H1 (cell line): ENCODE measurements at regions not wholly inside any gene's neighbourhood (a gene's known extent, or its start where the extent isn't known, plus 50 kb on each side); places are given as distances from the start of the nearest gene placed in this dataset.

Experiments
- CTCF ChIA-PET: fragments of 300-600 bp; sonication (Branson Sonifier 250); formaldehyde crosslinking; loops from one replicate; lab custom pipeline; 2021; ENCODE audit not compliant: partially characterized antibody; lab: Charles Lee
- POLR2A ChIA-PET: fragments of 300-600 bp; sonication (Branson Sonifier 250); formaldehyde crosslinking; loops from one replicate; lab custom pipeline; 2021; ENCODE audit warnings: inconsistent platforms; ENCODE audit not compliant: partially characterized antibody; lab: Charles Lee
- DNase-seq, 2 experiments: peaks; one replicate each; pipeline versions ENCODE4 v3.0.0 to v3.0.0-alpha.2; 2010 to 2022; ENCODE audit warnings: low spot score in 2 of 2, low read depth in 1 of 2, mixed read lengths in 1 of 2
- FAIRE-seq: peaks from 2 replicates; lab custom pipeline; 2011; peaks lifted over from hg19 to GRCh38; lab: Jason Lieb, UNC
- H2AFZ ChIP-seq: 2 replicates; pipeline ENCODE4 v1.8.1; 2012; ENCODE audit warnings: low read length, inconsistent platforms
- H2AK5ac ChIP-seq: 2 replicates; pipeline ENCODE4 v1.6.1; 2013; ENCODE audit warnings: low read depth, low read length
- H2BK120ac ChIP-seq: replicated peaks from 2 replicates; pipeline ENCODE3; 2013; ENCODE audit warnings: low read depth, low read length, inconsistent platforms
- H2BK12ac ChIP-seq: 2 replicates; pipeline ENCODE4 v1.6.1; 2013; ENCODE audit warnings: low read depth, low read length
- H2BK15ac ChIP-seq: 2 replicates; pipeline ENCODE4 v1.6.1; 2013; ENCODE audit warnings: low read length
- H2BK20ac ChIP-seq: 2 replicates; pipeline ENCODE4 v1.6.1; 2013; ENCODE audit warnings: low read length
- H2BK5ac ChIP-seq: 2 replicates; pipeline ENCODE4 v1.6.1; 2013; ENCODE audit warnings: low read depth, low read length
- H3K14ac ChIP-seq: 2 replicates; pipeline ENCODE4 v1.6.1; 2013; ENCODE audit warnings: inconsistent platforms; ENCODE audit not compliant: insufficient read length
- H3K18ac ChIP-seq: 2 replicates; pipeline ENCODE4 v1.6.1; 2013; ENCODE audit warnings: low read length; ENCODE audit errors: extremely low read depth
- H3K23ac ChIP-seq: 2 replicates; pipeline ENCODE4 v1.6.1; 2013; ENCODE audit warnings: inconsistent platforms; ENCODE audit not compliant: insufficient read length
- H3K23me2 ChIP-seq: 2 replicates; pipeline ENCODE4 v1.6.1; 2013; ENCODE audit warnings: low read depth, low read length
- H3K27ac ChIP-seq: 2 replicates; pipeline ENCODE4 v1.6.1; 2011; ENCODE audit warnings: low read depth, low read length, inconsistent platforms
- H3K27me3 ChIP-seq, 4 experiments: replicated peaks in 1 of 4; 1 replicate in 1 of 4; 2 replicates in 3 of 4; pipeline versions ENCODE4 v1.6.1 to v1.8.1; 2011 to 2013; ENCODE audit warnings: low read length in 3 of 4, mild to moderate bottlenecking in 3 of 4, inconsistent platforms in 2 of 4, mixed read lengths in 2 of 4, moderate library complexity in 1 of 4; ENCODE audit not compliant: control insufficient read depth in 3 of 4, insufficient read depth in 3 of 4; ENCODE audit errors: extremely low read depth in 1 of 4
- H3K36me3 ChIP-seq, 4 experiments: 2 replicates each; pipeline versions ENCODE4 v1.6.1 to v1.8.1; 2011 to 2013; ENCODE audit warnings: mild to moderate bottlenecking in 4 of 4, low read length in 3 of 4, moderate library complexity in 2 of 4, control low read depth in 1 of 4, inconsistent platforms in 1 of 4; ENCODE audit not compliant: insufficient read depth in 4 of 4, control insufficient read depth in 2 of 4
- H3K4ac ChIP-seq: replicated peaks from 2 replicates; pipeline ENCODE3; 2013; ENCODE audit warnings: low read length, low read depth, mixed read lengths, inconsistent platforms; ENCODE audit not compliant: insufficient read length
- H3K4me1 ChIP-seq, 4 experiments: replicated peaks in 1 of 4; 1 replicate in 1 of 4; 2 replicates in 3 of 4; pipeline versions ENCODE4 v1.6.1 to v1.8.1; 2011 to 2013; ENCODE audit warnings: low read length in 3 of 4, inconsistent platforms in 2 of 4, mixed read lengths in 1 of 4; ENCODE audit not compliant: insufficient read depth in 4 of 4, control insufficient read depth in 3 of 4
- H3K4me2 ChIP-seq, 2 experiments: 2 replicates each; pipeline versions ENCODE4 v1.6.1 to v1.8.1; 2011 to 2013; ENCODE audit warnings: low read depth in 2 of 2, low read length in 2 of 2, control low read depth in 1 of 2, inconsistent platforms in 1 of 2, mild to moderate bottlenecking in 1 of 2; ENCODE audit not compliant: insufficient read depth in 1 of 2
- H3K4me3 ChIP-seq, 4 experiments: fragments of 200-600, 300-600 bp in 1 of 4; sonication (generic), shearing (Covaris generic), sonication (Bioruptor Twin) in 1 of 4; 2 replicates each; pipeline versions ENCODE4 v1.5.1 to v1.8.1; 2011 to 2016; ENCODE audit warnings: low read length in 4 of 4, low read depth in 3 of 4, control low read depth in 2 of 4, inconsistent platforms in 2 of 4, mild to moderate bottlenecking in 2 of 4, mixed read lengths in 1 of 4, moderate library complexity in 1 of 4; ENCODE audit not compliant: insufficient read depth in 2 of 4; ENCODE audit errors: extremely low read depth in 1 of 4
- H3K56ac ChIP-seq: replicated peaks from 2 replicates; pipeline ENCODE3; 2013; ENCODE audit warnings: low read depth, mild to moderate bottlenecking, mixed read lengths, low read length, inconsistent platforms; ENCODE audit not compliant: insufficient read length
- H3K79me1 ChIP-seq: 2 replicates; pipeline ENCODE4 v1.6.1; 2013; ENCODE audit warnings: low read depth, low read length, control low read depth
- H3K79me2 ChIP-seq, 2 experiments: 2 replicates each; pipeline versions ENCODE4 v1.6.1 to v1.8.1; 2012 to 2013; ENCODE audit warnings: low read length in 2 of 2, mild to moderate bottlenecking in 2 of 2, inconsistent platforms in 1 of 2; ENCODE audit not compliant: insufficient read depth in 2 of 2, control insufficient read depth in 1 of 2
- H3K9ac ChIP-seq, 4 experiments: replicated peaks in 1 of 4; 1 replicate in 1 of 4; 2 replicates in 3 of 4; pipeline versions ENCODE4 v1.6.1 to v1.8.1; 2011 to 2013; ENCODE audit warnings: low read depth in 3 of 4, low read length in 3 of 4, control low read depth in 2 of 4, mild to moderate bottlenecking in 2 of 4, moderate library complexity in 2 of 4, inconsistent platforms in 1 of 4; ENCODE audit errors: extremely low read depth in 1 of 4
- H3K9me3 ChIP-seq, 2 experiments: 2 replicates each; pipeline versions ENCODE4 v1.6.1 to v1.8.1; 2012 to 2013; ENCODE audit warnings: mild to moderate bottlenecking in 2 of 2, moderate library complexity in 2 of 2, control low read depth in 1 of 2, inconsistent platforms in 1 of 2, low read depth in 1 of 2, low read length in 1 of 2, mixed read lengths in 1 of 2; ENCODE audit not compliant: insufficient read depth in 2 of 2
- H4K20me1 ChIP-seq, 2 experiments: replicated peaks in 1 of 2; 2 replicates each; pipeline versions ENCODE3 to v1.8.1; 2011 to 2013; ENCODE audit warnings: inconsistent platforms in 2 of 2, low read length in 2 of 2, mild to moderate bottlenecking in 1 of 2; ENCODE audit not compliant: insufficient read depth in 2 of 2, control insufficient read depth in 1 of 2
- H4K5ac ChIP-seq: 2 replicates; pipeline ENCODE4 v1.6.1; 2013; ENCODE audit warnings: low read length, low read depth, mixed read lengths, inconsistent platforms; ENCODE audit not compliant: insufficient read length
- H4K8ac ChIP-seq: 2 replicates; pipeline ENCODE4 v1.8.0; 2013; ENCODE audit warnings: mild to moderate bottlenecking, moderate library complexity, low read length, inconsistent platforms; ENCODE audit not compliant: insufficient read depth; ENCODE audit errors: extremely low read depth
- H4K91ac ChIP-seq: replicated peaks from 2 replicates; pipeline ENCODE3; 2013; ENCODE audit warnings: low read length, mixed read lengths, inconsistent platforms; ENCODE audit not compliant: insufficient read length
- CBX8 ChIP-seq: fragments of 300-800, 300-1000 bp; sonication (generic); IDR thresholded peaks from 2 replicates; pipeline ENCODE4 v1.7.1; 2016; ENCODE audit warnings: low read depth, low read length, borderline replicate concordance
- EGR1 ChIP-seq: IDR thresholded peaks from 2 replicates; pipeline ENCODE4 v1.6.1; 2011; ENCODE audit warnings: low read depth, low read length, borderline replicate concordance
- GABPA ChIP-seq: IDR thresholded peaks from 2 replicates; pipeline ENCODE4 v1.6.1; 2011; ENCODE audit warnings: mild to moderate bottlenecking, low read length, moderate library complexity, borderline replicate concordance; ENCODE audit not compliant: insufficient read depth
- HDAC2 ChIP-seq, 2 experiments: fragments of 300-600 bp in 1 of 2; sonication (generic) in 1 of 2; IDR thresholded peaks; 2 replicates each; pipeline ENCODE4 v1.6.1; 2011 to 2012; ENCODE audit warnings: low read depth in 2 of 2, low read length in 2 of 2, mild to moderate bottlenecking in 2 of 2, moderate library complexity in 2 of 2, borderline replicate concordance in 1 of 2, inconsistent platforms in 1 of 2
- JUN ChIP-seq: IDR thresholded peaks from 2 replicates; pipeline ENCODE4 v1.6.1; 2011; ENCODE audit warnings: low read depth, mild to moderate bottlenecking, improper control_type of control experiment, low read length
- NANOG ChIP-seq: IDR thresholded peaks from 2 replicates; pipeline ENCODE4 v1.6.1; 2011; ENCODE audit warnings: low read length, low read depth, mild to moderate bottlenecking, inconsistent platforms; ENCODE audit not compliant: insufficient read depth, poor library complexity, severe bottlenecking
- PHF8 ChIP-seq: fragments of 200-600 bp; sonication (generic); conservative IDR thresholded peaks from 2 replicates; pipeline ENCODE4 v1.7.1; 2012; ENCODE audit warnings: low read depth, mild to moderate bottlenecking, inconsistent platforms, low read length, moderate library complexity
- RFX5 ChIP-seq: IDR thresholded peaks from 2 replicates; pipeline ENCODE4 v1.6.1; 2011; ENCODE audit warnings: low read depth, low read length, improper control_type of control experiment, borderline replicate concordance
- RXRA ChIP-seq: IDR thresholded peaks from 2 replicates; pipeline ENCODE4 v1.6.1; 2011; ENCODE audit warnings: low read depth, mild to moderate bottlenecking, low read length, moderate library complexity; ENCODE audit not compliant: insufficient read depth
- SP1 ChIP-seq: IDR thresholded peaks from 2 replicates; pipeline ENCODE4 v1.6.1; 2011; ENCODE audit warnings: low read depth, low read length
- SP2 ChIP-seq: IDR thresholded peaks from 2 replicates; pipeline ENCODE4 v1.6.1; 2012; ENCODE audit warnings: mild to moderate bottlenecking, low read length, inconsistent platforms
- WGBS, 2 experiments: shearing (Covaris generic) in 1 of 2; methylation state at CpG; one replicate each; pipeline versions ENCODE4 v1.1.6 to v1.1.7; 2013 to 2015; ENCODE audit warnings: low lambda C conversion rate in 2 of 2, mixed read lengths in 2 of 2, inconsistent platforms in 1 of 2, low coverage in 1 of 2, missing lambda C conversion rate in 1 of 2; ENCODE audit not compliant: insufficient replicate concordance in 2 of 2, insufficient coverage in 1 of 2, insufficient read length in 1 of 2; ENCODE audit errors: extremely low coverage in 1 of 2, missing lambda C conversion rate in 1 of 2; 5-methylcytosine and 5-hydroxymethylcytosine counted together
- TF ChIP-seq, protein P1 (sequence below): IDR thresholded peaks from 2 replicates; pipeline ENCODE4 v1.6.1; 2012; ENCODE audit warnings: low read length, inconsistent platforms

DNA sequence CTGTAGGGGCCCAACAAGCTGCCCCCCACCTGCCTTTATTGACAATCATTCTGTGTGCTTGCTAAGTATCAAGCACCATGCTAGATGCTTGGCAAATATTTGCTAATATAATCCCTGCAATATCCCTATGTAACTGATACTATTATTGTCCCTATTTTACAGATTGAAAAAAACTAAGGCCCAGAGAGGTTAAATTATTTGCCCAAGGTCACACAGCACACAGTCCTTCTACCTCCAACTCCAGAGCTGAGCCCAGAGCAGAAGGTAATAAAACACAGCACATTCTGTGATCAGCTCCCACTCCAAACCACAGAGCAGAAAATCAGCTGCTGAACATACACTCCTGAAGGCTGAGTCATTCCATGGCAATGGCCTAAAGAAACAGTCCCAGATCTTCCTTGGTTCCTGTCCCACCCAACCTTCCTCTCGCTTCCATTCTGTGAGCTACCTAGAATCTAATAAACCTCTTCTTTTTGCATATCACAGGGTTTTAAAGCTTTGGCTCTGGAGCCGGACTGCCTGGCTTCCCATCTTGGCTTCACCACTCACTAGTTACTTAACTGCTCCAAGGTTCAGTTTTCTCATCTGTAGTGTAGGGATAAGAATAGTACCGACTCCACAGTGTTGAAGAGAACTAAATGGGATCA, 66.7 kb upstream of the ADRA1B start:
- H2BK5ac ChIP-seq: no peak overlapping the region
- 89% methylated on average over 3 of the region's 3 CpGs; no CpG with 5 or more reads in 1 of the 2 experiments for WGBS, 2 experiments
- TF ChIP-seq EGR1 (no peak), RFX5 (no peak), RXRA (no peak), SP2 (no peak), PHF8 (no peak), CBX8 (no peak), SP1 (no peak), HDAC2 (IDR thresholded peaks at IDR 0.05; ENCODE audit: borderline replicate concordance in 1 of 2, low read depth in 2 of 2, low read length in 2 of 2) (no peak), JUN (no peak), NANOG (no peak), GABPA (no peak)
- TF ChIP-seq, protein P1, sequence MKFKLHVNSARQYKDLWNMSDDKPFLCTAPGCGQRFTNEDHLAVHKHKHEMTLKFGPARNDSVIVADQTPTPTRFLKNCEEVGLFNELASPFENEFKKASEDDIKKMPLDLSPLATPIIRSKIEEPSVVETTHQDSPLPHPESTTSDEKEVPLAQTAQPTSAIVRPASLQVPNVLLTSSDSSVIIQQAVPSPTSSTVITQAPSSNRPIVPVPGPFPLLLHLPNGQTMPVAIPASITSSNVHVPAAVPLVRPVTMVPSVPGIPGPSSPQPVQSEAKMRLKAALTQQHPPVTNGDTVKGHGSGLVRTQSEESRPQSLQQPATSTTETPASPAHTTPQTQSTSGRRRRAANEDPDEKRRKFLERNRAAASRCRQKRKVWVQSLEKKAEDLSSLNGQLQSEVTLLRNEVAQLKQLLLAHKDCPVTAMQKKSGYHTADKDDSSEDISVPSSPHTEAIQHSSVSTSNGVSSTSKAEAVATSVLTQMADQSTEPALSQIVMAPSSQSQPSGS: no peak

More for the DNA sequence above, 66.7 kb upstream of the ADRA1B start:
- DNase-seq (no peak), FAIRE-seq (no peak)
- Histone ChIP-seq H3K27me3 (no peaks in the 10 kb centered on the region), H3K4me3 (no peak overlapping the region), H2BK20ac (no peak overlapping the region), H2AK5ac (no peak overlapping the region), H4K20me1 (no peaks in the 10 kb centered on the region), H2BK120ac (no peak overlapping the region), H4K91ac (no peak overlapping the region), H3K36me3 (no peaks in the 10 kb centered on the region), H3K23me2 (no peaks in the 10 kb centered on the region), H3K4ac (no peak overlapping the region), H4K8ac (no peak overlapping the region), H3K4me1 (no peaks in the 10 kb centered on the region), H4K5ac (no peak overlapping the region), H3K79me2 (no peaks in the 10 kb centered on the region), H3K56ac (no peak overlapping the region), H3K23ac (no peak overlapping the region), H3K4me2 (no peak overlapping the region), H3K27ac (no peak overlapping the region), H3K9me3 (no peaks in the 10 kb centered on the region), H3K79me1 (no peaks in the 10 kb centered on the region), H3K9ac (no peak overlapping the region), H2AFZ (no peak overlapping the region), H2BK12ac (no peak overlapping the region), H2BK15ac (no peak overlapping the region), H3K14ac (no peak overlapping the region), H3K18ac (no peak overlapping the region)
- CTCF ChIA-PET: interaction anchor here (0.9 to 1.5 kb wide), 3 partner anchors 9 to 42 kb away, joined by 3 to 4 read pairs (median 3); no protein-coding TSS in a partner anchor
- POLR2A ChIA-PET: no interaction called here
